Astrocyte of the cerebellum (primary cell): ENCODE measurements at regions not wholly inside any gene's neighbourhood (a gene's known extent, or its start where the extent isn't known, plus 50 kb on each side); places are given as distances from the start of the nearest gene placed in this dataset.

Source experiments
- DNase-seq: peaks from one replicate; pipeline ENCODE4 v3.0.0-alpha.2; 2011; ENCODE audit warnings: low read depth
- H3K4me3 ChIP-seq: 2 replicates; pipeline ENCODE4 v1.5.1; 2011; ENCODE audit warnings: mild to moderate bottlenecking, low read depth, low read length, moderate library complexity
- in situ Hi-C: cut with HindIII; loops from 2 replicates; pipeline ENCODE4 v1.10.0; 2017; ENCODE audit warnings: low sequenced_read_pairs
- TF ChIP-seq, protein P1 (sequence below): IDR thresholded peaks from 2 replicates; pipeline ENCODE4 v1.5.1; 2012; ENCODE audit warnings: low read length, low read depth, moderate library complexity, mild to moderate bottlenecking; ENCODE audit errors: missing control alignments

DNA sequence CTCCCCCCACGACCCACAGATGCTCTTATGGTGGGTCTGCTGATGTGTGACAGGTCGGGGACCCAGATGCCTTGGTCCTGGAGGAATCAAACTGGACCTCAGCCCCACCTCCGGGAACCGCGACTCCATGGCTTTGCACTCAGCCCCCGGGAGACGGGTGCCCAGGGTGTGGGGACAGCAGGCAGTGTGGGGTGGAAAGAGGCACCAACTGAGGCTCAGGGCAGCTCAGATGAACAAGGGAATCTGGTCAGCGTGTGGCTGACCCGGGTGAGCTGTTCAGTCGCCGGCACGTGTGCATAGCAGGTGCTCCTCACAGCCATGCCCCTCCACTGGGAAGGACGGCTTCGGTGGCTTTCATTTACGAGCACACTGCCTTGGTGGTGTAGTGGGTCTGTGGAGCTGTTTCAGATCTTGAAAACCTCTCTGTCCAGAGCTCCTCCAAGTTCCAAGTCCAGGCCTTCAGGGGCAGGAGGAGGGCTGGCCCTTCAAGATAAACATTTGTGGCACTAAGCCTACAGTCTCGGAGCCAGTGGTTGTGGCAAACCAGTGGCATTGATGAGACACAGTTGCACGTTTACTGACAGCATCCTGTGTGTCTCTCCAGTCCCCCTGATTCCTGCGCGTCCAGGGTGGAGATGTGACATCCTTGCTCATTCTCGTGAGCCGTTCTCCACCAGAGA is 471.2 kb upstream of the HS6ST1 start:
- in situ Hi-C loops, result no loop called here
- TF ChIP-seq, protein P1, sequence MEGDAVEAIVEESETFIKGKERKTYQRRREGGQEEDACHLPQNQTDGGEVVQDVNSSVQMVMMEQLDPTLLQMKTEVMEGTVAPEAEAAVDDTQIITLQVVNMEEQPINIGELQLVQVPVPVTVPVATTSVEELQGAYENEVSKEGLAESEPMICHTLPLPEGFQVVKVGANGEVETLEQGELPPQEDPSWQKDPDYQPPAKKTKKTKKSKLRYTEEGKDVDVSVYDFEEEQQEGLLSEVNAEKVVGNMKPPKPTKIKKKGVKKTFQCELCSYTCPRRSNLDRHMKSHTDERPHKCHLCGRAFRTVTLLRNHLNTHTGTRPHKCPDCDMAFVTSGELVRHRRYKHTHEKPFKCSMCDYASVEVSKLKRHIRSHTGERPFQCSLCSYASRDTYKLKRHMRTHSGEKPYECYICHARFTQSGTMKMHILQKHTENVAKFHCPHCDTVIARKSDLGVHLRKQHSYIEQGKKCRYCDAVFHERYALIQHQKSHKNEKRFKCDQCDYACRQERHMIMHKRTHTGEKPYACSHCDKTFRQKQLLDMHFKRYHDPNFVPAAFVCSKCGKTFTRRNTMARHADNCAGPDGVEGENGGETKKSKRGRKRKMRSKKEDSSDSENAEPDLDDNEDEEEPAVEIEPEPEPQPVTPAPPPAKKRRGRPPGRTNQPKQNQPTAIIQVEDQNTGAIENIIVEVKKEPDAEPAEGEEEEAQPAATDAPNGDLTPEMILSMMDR, result no peak
- DNase-seq, result no peak
- no peak overlapping the region for H3K4me3 ChIP-seq

DNA sequence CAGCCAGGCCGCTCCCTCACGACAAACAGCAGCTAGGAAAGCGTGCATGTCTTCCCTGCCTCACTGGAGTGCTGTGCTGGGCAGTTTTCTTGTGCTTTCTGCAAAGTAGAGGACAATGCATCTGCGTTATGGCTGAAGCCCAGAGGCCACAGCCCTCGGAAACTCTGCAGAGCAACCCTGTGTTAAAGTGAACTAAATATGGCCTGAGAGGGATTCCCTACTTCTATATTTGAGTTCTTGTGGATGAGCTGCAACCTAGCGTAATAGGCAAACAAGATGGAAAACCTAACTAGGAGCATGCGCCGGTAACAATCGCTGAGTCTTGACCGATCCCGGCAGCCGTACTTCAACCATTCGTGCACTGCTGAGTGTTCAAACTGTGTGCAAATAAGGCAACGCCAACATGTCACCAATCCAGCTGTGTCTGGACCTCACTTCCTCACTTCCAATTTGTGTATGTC is 471.9 kb upstream of the HS6ST1 start:
- TF ChIP-seq, protein P1, result no peak
- DNase-seq, result no peak
- in situ Hi-C loops, result no loop called here

GRCh38 chr2:128791120-128791984 is 472.7 kb upstream of the HS6ST1 start:
- no peak overlapping the region for H3K4me3 ChIP-seq
- DNase-seq, result no peak
- in situ Hi-C loops, result no loop called here
- TF ChIP-seq, protein P1, result no peak

More for the DNA sequence above, 471.9 kb upstream of the HS6ST1 start:
- H3K4me3 ChIP-seq, result no peak overlapping the region

- in situ Hi-C loops, result no loop called here
- no peak overlapping the region for H3K4me3 ChIP-seq
- TF ChIP-seq, protein P1, result no peak
- DNase-seq, result no peak
These were observed 473.3 kb upstream of the HS6ST1 start for GRCh38 chr2:128791985-128792320.

GRCh38 chr2:128792476-128793054 is 473.9 kb upstream of the HS6ST1 start:
- H3K4me3 ChIP-seq, result no peak overlapping the region
- in situ Hi-C loops, result no loop called here
- DNase-seq, result no peak
- TF ChIP-seq, protein P1, result no peak

GRCh38 chr2:128793404-128793803 is 474.7 kb upstream of the HS6ST1 start:
- no peak overlapping the region for H3K4me3 ChIP-seq
- no peak for DNase-seq
- TF ChIP-seq, protein P1, result no peak
- in situ Hi-C loops, result no loop called here
